NB4 (cell line): ENCODE measurements at regions not wholly inside any gene's neighbourhood (a gene's known extent, or its start where the extent isn't known, plus 50 kb on each side); places are given as distances from the start of the nearest gene placed in this dataset.

Experiments used
- MAX ChIP-seq: IDR thresholded peaks from 2 replicates; pipeline ENCODE4 v1.6.1; 2011; ENCODE audit warnings: low read depth, low read length
- POLR2A ChIP-seq: IDR thresholded peaks from 2 replicates; pipeline ENCODE4 v1.6.1; 2011; ENCODE audit warnings: mild to moderate bottlenecking; ENCODE audit not compliant: insufficient read length; ENCODE audit errors: extremely low read depth
- TF ChIP-seq, protein P1 (sequence below): IDR thresholded peaks from one replicate; pipeline ENCODE4 v1.5.1; 2012; ENCODE audit warnings: low read depth, low read length

- TF ChIP-seq POLR2A (no peak), MAX (no peak)
- TF ChIP-seq, protein P1, sequence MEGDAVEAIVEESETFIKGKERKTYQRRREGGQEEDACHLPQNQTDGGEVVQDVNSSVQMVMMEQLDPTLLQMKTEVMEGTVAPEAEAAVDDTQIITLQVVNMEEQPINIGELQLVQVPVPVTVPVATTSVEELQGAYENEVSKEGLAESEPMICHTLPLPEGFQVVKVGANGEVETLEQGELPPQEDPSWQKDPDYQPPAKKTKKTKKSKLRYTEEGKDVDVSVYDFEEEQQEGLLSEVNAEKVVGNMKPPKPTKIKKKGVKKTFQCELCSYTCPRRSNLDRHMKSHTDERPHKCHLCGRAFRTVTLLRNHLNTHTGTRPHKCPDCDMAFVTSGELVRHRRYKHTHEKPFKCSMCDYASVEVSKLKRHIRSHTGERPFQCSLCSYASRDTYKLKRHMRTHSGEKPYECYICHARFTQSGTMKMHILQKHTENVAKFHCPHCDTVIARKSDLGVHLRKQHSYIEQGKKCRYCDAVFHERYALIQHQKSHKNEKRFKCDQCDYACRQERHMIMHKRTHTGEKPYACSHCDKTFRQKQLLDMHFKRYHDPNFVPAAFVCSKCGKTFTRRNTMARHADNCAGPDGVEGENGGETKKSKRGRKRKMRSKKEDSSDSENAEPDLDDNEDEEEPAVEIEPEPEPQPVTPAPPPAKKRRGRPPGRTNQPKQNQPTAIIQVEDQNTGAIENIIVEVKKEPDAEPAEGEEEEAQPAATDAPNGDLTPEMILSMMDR = no peak
Observed at GRCh38 chr7:25385506-25386136, 157.3 kb upstream of the NPVF start.
